ENCODE measurements at regions not wholly inside any gene's neighbourhood (a gene's known extent, or its start where the extent isn't known, plus 50 kb on each side); places are given as distances from the start of the nearest gene placed in this dataset.

DNA sequence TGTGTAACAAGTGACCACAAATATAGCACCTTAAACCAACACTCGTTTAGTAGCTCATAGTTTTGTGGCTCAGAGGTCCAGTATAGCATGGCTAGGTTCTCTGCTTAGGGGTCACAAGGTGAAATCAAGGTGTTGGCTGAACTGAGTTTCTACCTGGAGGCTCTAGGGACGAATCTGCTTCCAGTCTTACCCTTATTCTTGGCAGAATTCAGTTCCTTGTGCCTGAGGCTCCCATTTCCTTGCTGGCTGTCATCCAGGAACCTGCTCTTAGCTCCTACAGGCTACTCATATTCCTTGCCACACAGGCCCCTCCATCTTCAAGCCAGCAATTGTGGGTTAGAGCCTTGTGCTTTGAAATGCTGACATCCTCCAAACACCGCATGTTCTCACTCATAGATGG, 212.3 kb upstream of the CDH13 start:
- no peak overlapping the region for H3K4me3 ChIP-seq (ENCODE audit: low read depth, low read length)
- in situ Hi-C loops (cut with HindIII; ENCODE audit: low sequenced_read_pairs) = no loop called here
- TF ChIP-seq CTCF (IDR thresholded peaks at IDR 0.05; ENCODE audit: low read depth, low read length) = no peak
- DNase-seq (ENCODE audit: low read depth, low spot score) = no peak

GRCh38 chr16:82412770-82413169, 214.0 kb upstream of the CDH13 start:
- no peak for TF ChIP-seq CTCF (IDR thresholded peaks at IDR 0.05; ENCODE audit: low read depth, low read length)
- DNase-seq (ENCODE audit: low read depth, low spot score) = no peak
- no peak overlapping the region for H3K4me3 ChIP-seq (ENCODE audit: low read depth, low read length)
- in situ Hi-C loops (cut with HindIII; ENCODE audit: low sequenced_read_pairs) = no loop called here

DNA sequence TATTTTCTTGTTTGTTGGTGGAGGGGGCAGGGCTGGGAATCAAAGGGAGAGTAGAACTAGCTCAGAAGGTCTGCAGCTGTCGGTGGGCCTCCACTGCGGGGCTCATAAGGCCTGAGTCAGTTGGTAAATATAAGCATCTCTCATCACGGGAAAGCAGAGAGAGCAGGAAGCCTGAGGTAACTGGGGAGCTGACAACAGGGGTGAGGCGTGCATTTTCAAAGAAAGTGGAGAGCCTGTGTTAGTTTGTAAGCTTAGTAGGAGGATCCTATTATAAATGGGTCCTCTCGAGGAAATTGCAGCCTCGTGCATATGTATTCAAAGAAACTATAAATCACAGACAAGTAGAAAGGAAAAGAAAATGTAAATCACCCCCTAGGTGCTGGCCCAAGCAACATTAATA, 221.0 kb upstream of the CDH13 start:
- no peak for TF ChIP-seq CTCF (IDR thresholded peaks at IDR 0.05; ENCODE audit: low read depth, low read length)

GRCh38 chr16:82404586-82405315, 222.0 kb upstream of the CDH13 start:
- no peak for DNase-seq (ENCODE audit: low read depth, low spot score)
- in situ Hi-C loops (cut with HindIII; ENCODE audit: low sequenced_read_pairs) = no loop called here
- no peak overlapping the region for H3K4me3 ChIP-seq (ENCODE audit: low read depth, low read length)
- TF ChIP-seq CTCF (IDR thresholded peaks at IDR 0.05; ENCODE audit: low read depth, low read length) = no peak

More for the DNA sequence above, 221.0 kb upstream of the CDH13 start:
- no peak overlapping the region for H3K4me3 ChIP-seq (ENCODE audit: low read depth, low read length)
- no peak for DNase-seq (ENCODE audit: low read depth, low spot score)
- in situ Hi-C loops (cut with HindIII; ENCODE audit: low sequenced_read_pairs) = no loop called here

GRCh38 chr16:82402665-82403218, 224.0 kb upstream of the CDH13 start:
- in situ Hi-C loops (cut with HindIII; ENCODE audit: low sequenced_read_pairs) = no loop called here
- no peak for TF ChIP-seq CTCF (IDR thresholded peaks at IDR 0.05; ENCODE audit: low read depth, low read length)
- no peak for DNase-seq (ENCODE audit: low read depth, low spot score)
- no peak overlapping the region for H3K4me3 ChIP-seq (ENCODE audit: low read depth, low read length)

- no peak for DNase-seq (ENCODE audit: low read depth, low spot score)
- in situ Hi-C loops (cut with HindIII; ENCODE audit: low sequenced_read_pairs) = no loop called here
- H3K4me3 ChIP-seq (ENCODE audit: low read depth, low read length) = no peak overlapping the region
- no peak for TF ChIP-seq CTCF (IDR thresholded peaks at IDR 0.05; ENCODE audit: low read depth, low read length)
Measured at GRCh38 chr16:82400046-82400445, 226.7 kb upstream of the CDH13 start.
